IPS-18a (cell line): ENCODE measurements at regions not wholly inside any gene's neighbourhood (a gene's known extent, or its start where the extent isn't known, plus 50 kb on each side); places are given as distances from the start of the nearest gene placed in this dataset.

ENCODE experiments used
- H3K27ac ChIP-seq: one replicate; pipeline ENCODE4 v1.5.1; 2013; ENCODE audit warnings: low read length
- H3K27me3 ChIP-seq: one replicate; pipeline ENCODE4 v1.6.1; 2013; ENCODE audit warnings: mild to moderate bottlenecking, low read length; ENCODE audit not compliant: control insufficient read depth, insufficient read depth
- H3K36me3 ChIP-seq: one replicate; pipeline ENCODE4 v1.6.1; 2013; ENCODE audit warnings: low read depth, low read length; ENCODE audit not compliant: control insufficient read depth
- H3K4me1 ChIP-seq: one replicate; pipeline ENCODE4 v1.6.1; 2013; ENCODE audit warnings: low read depth, low read length; ENCODE audit not compliant: control insufficient read depth
- H3K4me3 ChIP-seq: one replicate; pipeline ENCODE4 v1.5.1; 2013; ENCODE audit warnings: low read length
- H3K9ac ChIP-seq: one replicate; pipeline ENCODE4 v1.6.1; 2013; ENCODE audit warnings: mild to moderate bottlenecking, low read length, moderate library complexity
- H3K9me3 ChIP-seq: one replicate; pipeline ENCODE4 v1.6.1; 2013; ENCODE audit warnings: low read depth, low read length; ENCODE audit not compliant: control insufficient read depth

GRCh38 chr14:28542040-28542439, 224.5 kb upstream of the FOXG1 start:
- H3K36me3 ChIP-seq: no peaks in the 10 kb centered on the region
- no peak overlapping the region for H3K4me3 ChIP-seq
- no peak overlapping the region for H3K27ac ChIP-seq
- H3K27me3 ChIP-seq: no peaks in the 10 kb centered on the region
- H3K9ac ChIP-seq: no peak overlapping the region
- H3K9me3 ChIP-seq: peaks cover 8% of the 10 kb centered on the region
- no peaks in the 10 kb centered on the region for H3K4me1 ChIP-seq

GRCh38 chr14:28565345-28565744, 201.2 kb upstream of the FOXG1 start:
- Histone ChIP-seq H3K27me3 (no peaks in the 10 kb centered on the region), H3K9ac (no peak overlapping the region), H3K27ac (no peak overlapping the region), H3K9me3 (no peaks in the 10 kb centered on the region), H3K4me3 (no peak overlapping the region), H3K4me1 (no peaks in the 10 kb centered on the region), H3K36me3 (no peaks in the 10 kb centered on the region)

GRCh38 chr14:28570391-28570790, 196.2 kb upstream of the FOXG1 start:
- Histone ChIP-seq H3K36me3 (no peaks in the 10 kb centered on the region), H3K4me1 (no peaks in the 10 kb centered on the region), H3K9me3 (no peaks in the 10 kb centered on the region)

GRCh38 chr14:28571636-28572035, 195.0 kb upstream of the FOXG1 start:
- Histone ChIP-seq H3K27me3 (no peaks in the 10 kb centered on the region), H3K4me1 (no peaks in the 10 kb centered on the region), H3K36me3 (no peaks in the 10 kb centered on the region), H3K4me3 (no peak overlapping the region), H3K27ac (no peak overlapping the region), H3K9me3 (no peaks in the 10 kb centered on the region), H3K9ac (no peak overlapping the region)

More at GRCh38 chr14:28570391-28570790, 196.2 kb upstream of the FOXG1 start:
- Histone ChIP-seq H3K27ac (no peak overlapping the region), H3K27me3 (no peaks in the 10 kb centered on the region), H3K4me3 (no peak overlapping the region), H3K9ac (no peak overlapping the region)

- H3K36me3 ChIP-seq: no peaks in the 10 kb centered on the region
- no peaks in the 10 kb centered on the region for H3K4me1 ChIP-seq
- no peak overlapping the region for H3K9ac ChIP-seq
- H3K27me3 ChIP-seq: no peaks in the 10 kb centered on the region
- no peaks in the 10 kb centered on the region for H3K9me3 ChIP-seq
- no peak overlapping the region for H3K27ac ChIP-seq
- no peak overlapping the region for H3K4me3 ChIP-seq
Observed at GRCh38 chr14:28576523-28576922, 190.1 kb upstream of the FOXG1 start.

- Histone ChIP-seq H3K4me1 (no peaks in the 10 kb centered on the region), H3K27ac (no peak overlapping the region), H3K9me3 (no peaks in the 10 kb centered on the region)
Observed at GRCh38 chr14:28577187-28577586, 189.4 kb upstream of the FOXG1 start.

GRCh38 chr14:28577711-28578131, 188.9 kb upstream of the FOXG1 start:
- no peaks in the 10 kb centered on the region for H3K27me3 ChIP-seq
- no peaks in the 10 kb centered on the region for H3K9me3 ChIP-seq
- no peaks in the 10 kb centered on the region for H3K4me1 ChIP-seq
- no peak overlapping the region for H3K27ac ChIP-seq
- no peak overlapping the region for H3K9ac ChIP-seq
- no peak overlapping the region for H3K4me3 ChIP-seq
- no peaks in the 10 kb centered on the region for H3K36me3 ChIP-seq

More at GRCh38 chr14:28577187-28577586, 189.4 kb upstream of the FOXG1 start:
- Histone ChIP-seq H3K36me3 (no peaks in the 10 kb centered on the region), H3K4me3 (no peak overlapping the region), H3K27me3 (no peaks in the 10 kb centered on the region), H3K9ac (no peak overlapping the region)

GRCh38 chr14:28584951-28585350, 181.6 kb upstream of the FOXG1 start:
- no peaks in the 10 kb centered on the region for H3K36me3 ChIP-seq
- H3K4me3 ChIP-seq: no peak overlapping the region
- no peak overlapping the region for H3K27ac ChIP-seq
- no peaks in the 10 kb centered on the region for H3K9me3 ChIP-seq
- no peak overlapping the region for H3K9ac ChIP-seq
- H3K4me1 ChIP-seq: no peaks in the 10 kb centered on the region
- H3K27me3 ChIP-seq: no peaks in the 10 kb centered on the region

- no peak overlapping the region for H3K27ac ChIP-seq
- H3K9ac ChIP-seq: no peak overlapping the region
- no peaks in the 10 kb centered on the region for H3K9me3 ChIP-seq
- no peaks in the 10 kb centered on the region for H3K4me1 ChIP-seq
- no peak overlapping the region for H3K4me3 ChIP-seq
- H3K27me3 ChIP-seq: no peaks in the 10 kb centered on the region
- H3K36me3 ChIP-seq: no peaks in the 10 kb centered on the region
Observed at GRCh38 chr14:28589792-28590191, 176.8 kb upstream of the FOXG1 start.

- H3K9me3 ChIP-seq: no peaks in the 10 kb centered on the region
- H3K27ac ChIP-seq: no peak overlapping the region
Observed at GRCh38 chr14:28596391-28596790, 170.2 kb upstream of the FOXG1 start.

GRCh38 chr14:28599191-28599590, 167.4 kb upstream of the FOXG1 start:
- no peak overlapping the region for H3K27ac ChIP-seq
- H3K9me3 ChIP-seq: no peaks in the 10 kb centered on the region
- no peak overlapping the region for H3K9ac ChIP-seq
- no peaks in the 10 kb centered on the region for H3K27me3 ChIP-seq
- no peaks in the 10 kb centered on the region for H3K36me3 ChIP-seq
- H3K4me1 ChIP-seq: no peaks in the 10 kb centered on the region
- H3K4me3 ChIP-seq: no peak overlapping the region

More at GRCh38 chr14:28596391-28596790, 170.2 kb upstream of the FOXG1 start:
- Histone ChIP-seq H3K36me3 (no peaks in the 10 kb centered on the region), H3K4me3 (no peak overlapping the region), H3K4me1 (no peaks in the 10 kb centered on the region), H3K9ac (no peak overlapping the region), H3K27me3 (no peaks in the 10 kb centered on the region)

GRCh38 chr14:28599605-28600004, 167.0 kb upstream of the FOXG1 start:
- Histone ChIP-seq H3K4me1 (no peaks in the 10 kb centered on the region), H3K36me3 (no peaks in the 10 kb centered on the region), H3K27me3 (no peaks in the 10 kb centered on the region), H3K9me3 (no peaks in the 10 kb centered on the region), H3K9ac (no peak overlapping the region), H3K27ac (no peak overlapping the region), H3K4me3 (no peak overlapping the region)
